K562 (cell line): ENCODE measurements at regions not wholly inside any gene's neighbourhood (a gene's known extent, or its start where the extent isn't known, plus 50 kb on each side); places are given as distances from the start of the nearest gene placed in this dataset.
"Not testable (repeated sequence)": the region's sequence is repeated elsewhere in the genome, so short reads cannot be mapped to it uniquely, and the experiment has no call there.

Experiments
- ARID4B ChIP-seq: sonication (generic); formaldehyde crosslinking; IDR thresholded peaks from 2 replicates; pipeline ENCODE4 v1.8.0; 2022; ENCODE audit warnings: mild to moderate bottlenecking, missing genetic modification reagents
- CTCF ChIP-seq, 3 experiments: IDR thresholded peaks in 2 of 3; conservative IDR thresholded peaks in 1 of 3; 2 replicates each; pipeline ENCODE4 v1.5.1; 2011 to 2012; ENCODE audit warnings: low read length in 3 of 3, mild to moderate bottlenecking in 3 of 3, control low read depth in 2 of 3, improper control_type of control experiment in 1 of 3, inconsistent platforms in 1 of 3, low read depth in 1 of 3, mixed read lengths in 1 of 3, moderate library complexity in 1 of 3; ENCODE audit not compliant: insufficient read depth in 2 of 3
- GMEB1 ChIP-seq: fragments of 250-450 bp; sonication (Bioruptor Pico); IDR thresholded peaks from 2 replicates; pipeline ENCODE4 v1.4.0; 2020; ENCODE audit warnings: mild to moderate bottlenecking
- NFXL1 ChIP-seq: fragments of 450-650 bp; formaldehyde crosslinking; IDR thresholded peaks from 2 replicates; pipeline ENCODE4 v1.4.0; 2021; ENCODE audit warnings: mild to moderate bottlenecking
- TARDBP ChIP-seq: fragments of 450-650 bp; IDR thresholded peaks from 2 replicates; pipeline ENCODE4 v1.6.1; 2016

- TF ChIP-seq CTCF (IDR thresholded peaks at IDR 0.05 in 2 of 3, conservative IDR thresholded peaks at IDR 0.05 in 1 of 3; ENCODE audit: insufficient read depth in 2 of 3, low read depth in 1 of 3, low read length in 3 of 3); ARID4B (CRISPR knock-in tag); TARDBP; GMEB1; NFXL1 (CRISPR knock-in tag): not testable (repeated sequence)
Observed at GRCh38 chr9:60526694-60527231, 387.4 kb upstream of the SPATA31A5 start.
